Adipocyte (in vitro differentiated cells): ENCODE measurements at regions not wholly inside any gene's neighbourhood (a gene's known extent, or its start where the extent isn't known, plus 50 kb on each side); places are given as distances from the start of the nearest gene placed in this dataset.
"Not testable (repeated sequence)": the region's sequence is repeated elsewhere in the genome, so short reads cannot be mapped to it uniquely, and the experiment has no call there.

Experiments used
- DNase-seq: peaks from one replicate; pipeline ENCODE4 v3.0.0-alpha.2; 2015; ENCODE audit warnings: low read depth
- H3K27me3 ChIP-seq: replicated peaks from 2 replicates; pipeline ENCODE4 v1.7.0; 2013; ENCODE audit warnings: mild to moderate bottlenecking, low read length, moderate library complexity; ENCODE audit not compliant: control insufficient read depth, insufficient read depth
- H3K36me3 ChIP-seq: 2 replicates; pipeline ENCODE4 v1.7.0; 2013; ENCODE audit warnings: low read length, mild to moderate bottlenecking, moderate library complexity; ENCODE audit not compliant: control insufficient read depth, insufficient read depth, severe bottlenecking
- H3K4me1 ChIP-seq: 2 replicates; pipeline ENCODE4 v1.7.0; 2013; ENCODE audit warnings: mild to moderate bottlenecking, low read length, moderate library complexity; ENCODE audit not compliant: control insufficient read depth, insufficient read depth
- H3K4me3 ChIP-seq: 2 replicates; pipeline ENCODE4 v1.7.0; 2013; ENCODE audit warnings: mild to moderate bottlenecking, low read length, moderate library complexity
- H3K9ac ChIP-seq: 2 replicates; pipeline ENCODE4 v1.7.0; 2013; ENCODE audit warnings: mild to moderate bottlenecking, low read length, moderate library complexity
- H3K9me3 ChIP-seq: 2 replicates; pipeline ENCODE4 v1.7.0; 2013; ENCODE audit warnings: mild to moderate bottlenecking, low read length, moderate library complexity; ENCODE audit not compliant: control insufficient read depth

DNA sequence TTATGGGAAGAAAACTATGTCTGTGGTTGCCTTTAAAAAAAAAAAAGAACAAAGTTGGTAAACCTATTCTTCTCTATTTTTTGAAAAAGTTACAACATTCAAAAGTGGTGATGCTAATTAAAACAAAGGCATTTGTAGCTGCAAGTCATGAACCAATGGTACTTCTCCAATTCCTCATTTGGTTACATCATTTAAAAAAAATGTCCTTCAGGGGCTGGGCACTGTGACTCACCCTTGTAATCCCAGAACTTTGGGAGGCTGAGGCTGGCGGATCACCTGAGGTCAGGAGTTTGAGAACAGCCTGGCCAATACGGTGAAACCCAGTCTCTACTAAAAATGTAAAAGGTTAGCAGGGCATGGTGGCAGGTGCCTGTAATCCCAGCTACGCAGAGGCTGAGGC is 574.6 kb downstream of the VGLL3 start:
- Histone ChIP-seq H3K9me3 (no peaks in the 10 kb centered on the region), H3K4me3 (no peak overlapping the region), H3K9ac (no peak overlapping the region), H3K36me3 (no peaks in the 10 kb centered on the region), H3K4me1 (no peaks in the 10 kb centered on the region), H3K27me3 (no peaks in the 10 kb centered on the region)
- no peak for DNase-seq

DNA sequence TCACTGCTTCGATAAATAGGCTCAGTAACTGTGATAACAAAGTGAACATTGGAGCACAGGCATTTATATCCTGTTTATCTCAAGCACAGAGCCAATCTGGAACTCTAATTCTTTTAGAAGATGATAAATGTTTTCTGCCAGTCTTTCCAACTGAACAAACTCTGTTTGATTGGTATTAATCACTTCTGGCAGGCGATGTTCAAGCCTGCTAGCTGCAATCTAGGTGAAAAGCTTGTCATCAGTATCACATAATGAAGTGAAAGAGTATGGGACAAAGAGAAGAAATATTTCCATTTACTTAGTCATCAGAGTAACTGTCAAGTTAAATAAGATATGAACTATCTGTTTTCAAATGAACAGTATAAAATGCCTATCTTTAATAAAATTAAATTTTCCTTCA is 577.3 kb downstream of the VGLL3 start:
- Histone ChIP-seq H3K27me3 (no peaks in the 10 kb centered on the region), H3K9me3 (no peaks in the 10 kb centered on the region), H3K4me3 (no peak overlapping the region), H3K9ac (no peak overlapping the region), H3K4me1 (no peaks in the 10 kb centered on the region), H3K36me3 (no peaks in the 10 kb centered on the region)
- no peak for DNase-seq

DNA sequence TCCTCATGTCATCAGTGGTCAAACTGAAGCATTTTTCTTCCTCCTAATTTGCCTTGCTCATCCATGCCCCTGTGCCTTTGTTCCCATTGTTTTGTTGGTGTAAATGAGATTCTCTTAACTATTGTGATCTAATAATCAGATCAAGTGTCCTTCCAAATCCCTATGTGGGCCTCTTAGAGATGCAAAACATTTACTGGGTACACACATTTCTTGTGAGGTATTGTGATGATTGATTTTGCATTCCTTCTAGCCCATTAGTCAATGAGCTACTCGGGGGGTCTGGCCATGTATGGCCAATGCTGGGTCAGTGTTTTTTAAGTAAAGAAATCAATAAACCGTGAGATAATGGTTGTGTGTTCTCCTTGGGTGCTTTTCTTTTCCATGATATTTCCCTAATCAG is 580.4 kb downstream of the VGLL3 start:
- no peak overlapping the region for H3K9ac ChIP-seq
- DNase-seq: no peak
- no peak overlapping the region for H3K4me3 ChIP-seq
- no peaks in the 10 kb centered on the region for H3K36me3 ChIP-seq
- H3K9me3 ChIP-seq: no peaks in the 10 kb centered on the region
- H3K27me3 ChIP-seq: no peaks in the 10 kb centered on the region
- no peaks in the 10 kb centered on the region for H3K4me1 ChIP-seq

DNA sequence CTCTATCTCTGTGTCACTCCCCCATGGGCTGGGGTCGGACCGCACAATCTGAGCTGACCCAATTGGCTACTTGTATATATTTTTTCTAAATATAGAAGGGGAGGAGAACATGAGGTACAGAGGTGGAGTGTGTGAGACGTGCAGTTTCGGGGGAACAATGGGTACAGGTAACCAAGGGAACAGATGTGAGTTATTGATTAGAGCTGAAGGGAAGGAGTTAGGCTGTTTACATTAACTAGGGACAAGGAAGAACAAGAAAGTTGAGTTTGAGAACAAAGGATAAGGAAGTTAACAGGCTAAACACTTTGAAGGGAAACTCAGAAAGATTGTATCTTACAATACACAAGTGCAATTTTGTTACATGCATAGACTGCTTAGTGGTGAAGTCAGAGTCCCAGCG is 601.2 kb downstream of the VGLL3 start:
- H3K27me3 ChIP-seq, DNase-seq, H3K36me3 ChIP-seq, H3K4me1 ChIP-seq, H3K9ac ChIP-seq, H3K4me3 ChIP-seq, H3K9me3 ChIP-seq: not testable (repeated sequence)

DNA sequence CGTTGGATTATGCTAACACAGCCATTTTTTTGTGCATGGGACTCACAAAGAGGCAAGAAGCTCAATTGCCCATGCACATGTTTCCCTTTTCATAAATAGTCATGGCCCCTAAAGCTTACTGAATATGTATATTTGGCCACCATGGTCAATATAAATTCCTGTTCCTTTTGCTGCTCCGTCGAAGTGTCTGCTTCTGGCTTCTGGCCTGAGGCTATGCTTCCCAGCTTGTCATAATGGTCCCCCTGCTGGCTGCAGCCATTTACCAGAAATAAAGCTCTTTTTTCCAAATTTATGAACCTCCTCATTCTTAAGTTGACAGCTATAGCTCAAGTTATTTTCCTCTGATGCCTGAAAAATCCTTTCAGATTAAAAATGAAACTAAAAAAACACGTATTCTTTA is 602.1 kb downstream of the VGLL3 start:
- Histone ChIP-seq H3K27me3 (no peaks in the 10 kb centered on the region), H3K9ac (no peak overlapping the region), H3K36me3 (no peaks in the 10 kb centered on the region), H3K4me3 (no peak overlapping the region), H3K4me1 (no peaks in the 10 kb centered on the region), H3K9me3 (no peaks in the 10 kb centered on the region)
- no peak for DNase-seq

DNA sequence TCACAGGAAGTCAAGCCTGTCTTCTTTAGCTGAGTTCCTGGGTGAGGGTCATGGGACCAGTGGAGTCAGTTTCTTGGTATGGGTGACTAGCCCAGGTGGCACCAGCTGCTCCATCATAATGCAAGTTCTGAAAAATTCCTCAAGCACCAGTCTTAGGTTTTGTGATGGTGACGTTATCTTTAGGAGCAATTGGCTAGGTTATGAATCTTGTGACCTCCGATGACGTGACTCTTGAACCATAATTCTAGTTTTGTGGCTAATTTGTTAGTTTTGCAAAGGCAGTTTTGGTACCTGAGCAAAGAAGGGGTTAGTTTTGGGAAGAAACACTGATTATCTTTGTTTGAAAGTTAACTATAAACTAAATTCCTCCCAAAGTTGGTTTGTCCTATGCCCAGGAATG is 608.4 kb downstream of the VGLL3 start:
- Histone ChIP-seq H3K36me3 (no peaks in the 10 kb centered on the region), H3K27me3 (peaks cover 3% of the 10 kb centered on the region), H3K4me3 (no peak overlapping the region), H3K4me1 (no peaks in the 10 kb centered on the region), H3K9me3 (no peaks in the 10 kb centered on the region), H3K9ac (no peak overlapping the region)
- no peak for DNase-seq

DNA sequence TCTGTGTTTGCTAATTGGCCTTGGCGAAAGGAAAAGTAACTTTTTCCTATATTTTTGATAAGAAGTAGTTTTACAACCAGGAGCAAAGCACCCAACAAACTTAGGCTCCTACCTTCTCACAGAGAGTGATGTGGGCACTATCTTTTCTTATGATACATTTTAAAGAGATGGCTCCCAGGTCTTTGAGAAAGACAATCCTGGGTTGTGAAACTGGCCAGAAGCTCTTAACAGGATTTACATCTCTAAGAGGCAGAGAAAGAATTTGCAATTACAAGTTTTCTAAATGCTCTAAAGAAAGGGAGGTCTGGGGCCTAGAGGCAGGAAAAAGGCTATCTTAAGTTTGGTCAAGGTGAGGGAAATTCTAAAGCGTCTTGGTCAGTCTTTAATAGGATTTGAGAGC is 609.7 kb downstream of the VGLL3 start:
- H3K9ac ChIP-seq: no peak overlapping the region
- H3K4me3 ChIP-seq: no peak overlapping the region
- DNase-seq: no peak
- H3K27me3 ChIP-seq: peaks cover 3% of the 10 kb centered on the region
- no peaks in the 10 kb centered on the region for H3K36me3 ChIP-seq
- no peaks in the 10 kb centered on the region for H3K4me1 ChIP-seq
- no peaks in the 10 kb centered on the region for H3K9me3 ChIP-seq

DNA sequence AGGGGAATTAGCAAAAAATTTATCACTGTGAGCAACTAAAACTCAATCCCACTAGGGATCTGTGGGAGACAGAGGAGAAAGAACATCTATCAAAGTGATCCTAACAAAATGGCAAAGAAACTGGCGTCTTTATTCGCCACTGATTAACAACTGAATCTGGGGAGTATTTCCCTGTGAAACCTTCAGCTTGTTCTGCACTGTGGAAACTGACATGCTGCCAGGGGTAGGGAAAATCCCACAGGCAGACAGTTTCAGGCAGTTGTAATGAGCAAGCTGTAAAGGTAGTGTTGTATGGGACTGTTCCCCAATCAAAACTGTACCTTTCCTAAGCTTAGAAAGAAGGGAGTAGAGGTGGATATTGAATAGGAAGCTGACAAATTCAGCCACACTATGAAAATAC is 611.7 kb downstream of the VGLL3 start:
- H3K4me1 ChIP-seq: no peaks in the 10 kb centered on the region
- no peak for DNase-seq
- no peaks in the 10 kb centered on the region for H3K36me3 ChIP-seq
- no peak overlapping the region for H3K9ac ChIP-seq
- no peaks in the 10 kb centered on the region for H3K9me3 ChIP-seq
- H3K27me3 ChIP-seq: peaks cover 3% of the 10 kb centered on the region
- no peak overlapping the region for H3K4me3 ChIP-seq

DNA sequence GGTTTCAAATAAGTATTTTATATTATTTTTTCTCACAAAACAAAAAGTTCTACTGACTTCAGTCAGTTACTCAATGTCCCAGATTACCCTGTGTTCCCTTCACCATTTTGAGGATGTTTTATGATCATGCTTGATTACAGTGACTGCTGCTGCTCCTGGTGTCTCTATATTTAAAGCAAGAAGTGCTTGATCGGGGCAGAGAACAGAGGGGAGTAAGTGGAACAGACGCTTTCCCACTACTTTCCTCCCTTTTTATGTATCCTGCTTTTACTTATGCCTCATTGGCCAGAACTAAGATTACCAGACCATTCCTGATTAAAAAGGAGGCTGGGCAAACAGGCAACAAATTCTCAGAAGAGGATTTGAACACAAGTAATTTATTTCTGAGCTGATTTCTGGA is 612.1 kb downstream of the VGLL3 start:
- Histone ChIP-seq H3K36me3 (no peaks in the 10 kb centered on the region), H3K4me1 (no peaks in the 10 kb centered on the region), H3K27me3 (peaks cover 3% of the 10 kb centered on the region), H3K9me3 (no peaks in the 10 kb centered on the region), H3K4me3 (no peak overlapping the region), H3K9ac (no peak overlapping the region)
- DNase-seq: no peak

DNA sequence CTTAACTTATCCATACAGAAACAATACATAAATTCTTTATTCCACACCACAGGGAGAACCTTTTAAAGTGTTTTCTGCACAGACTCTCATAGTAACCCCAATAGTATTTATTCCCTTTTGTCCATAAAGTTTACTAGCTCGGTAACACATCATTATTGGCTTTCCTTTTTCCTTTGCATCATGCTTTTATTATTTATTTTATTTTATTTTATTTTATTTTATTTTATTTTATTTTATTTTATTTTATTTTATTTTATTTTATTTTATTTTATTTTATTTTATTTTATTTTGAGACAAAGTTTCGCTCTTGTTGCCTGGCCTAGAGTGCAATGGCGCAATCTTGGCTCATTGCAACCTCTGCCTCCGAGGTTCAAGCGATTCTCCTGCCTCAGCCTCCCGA is 655.4 kb downstream of the VGLL3 start:
- not testable (repeated sequence) for H3K27me3 ChIP-seq, H3K4me3 ChIP-seq, H3K9ac ChIP-seq, H3K36me3 ChIP-seq, H3K9me3 ChIP-seq, DNase-seq, H3K4me1 ChIP-seq

DNA sequence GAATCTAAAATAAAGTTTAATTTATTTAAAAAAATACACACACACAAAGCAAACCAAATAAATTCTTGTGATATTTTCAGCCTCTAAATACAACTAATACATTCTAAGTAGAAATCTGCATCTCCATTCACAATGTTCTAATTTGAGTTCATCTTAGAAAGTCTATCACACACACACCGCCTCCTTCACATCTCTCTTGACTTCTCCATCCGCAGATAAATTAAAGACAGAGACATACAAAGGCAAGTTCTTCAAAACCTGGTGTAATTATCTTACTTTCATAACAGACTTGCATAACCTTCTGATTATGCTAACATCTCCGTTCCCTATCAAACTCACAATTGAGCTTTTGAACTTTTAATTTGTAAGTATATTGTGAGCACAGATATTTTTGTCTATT is 657.3 kb downstream of the VGLL3 start:
- Histone ChIP-seq H3K36me3 (no peaks in the 10 kb centered on the region), H3K9ac (no peak overlapping the region), H3K4me1 (no peaks in the 10 kb centered on the region), H3K9me3 (no peaks in the 10 kb centered on the region), H3K27me3 (no peaks in the 10 kb centered on the region), H3K4me3 (no peak overlapping the region)
- DNase-seq: no peak

DNA sequence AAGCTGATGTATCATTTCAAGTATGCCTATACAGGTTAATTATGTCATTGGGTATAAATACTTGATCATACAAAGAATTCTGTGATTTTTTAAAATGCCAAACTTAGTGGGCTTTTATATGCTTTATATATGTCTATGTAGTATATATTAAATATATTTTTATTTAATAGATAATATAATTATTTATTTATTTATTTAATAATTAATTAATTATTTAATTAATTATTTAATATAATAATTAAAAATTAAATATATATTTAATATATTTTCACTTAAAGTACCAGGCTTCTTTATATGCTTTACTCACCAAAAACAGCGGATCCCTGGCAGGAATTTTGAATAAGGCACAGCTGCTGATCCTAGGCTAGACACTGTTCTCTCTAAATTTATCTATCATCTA is 687.0 kb downstream of the VGLL3 start:
- Histone ChIP-seq H3K4me3 (no peak overlapping the region), H3K27me3 (no peaks in the 10 kb centered on the region), H3K9ac (no peak overlapping the region), H3K9me3 (no peaks in the 10 kb centered on the region), H3K4me1 (no peaks in the 10 kb centered on the region), H3K36me3 (no peaks in the 10 kb centered on the region)
- DNase-seq: no peak
